Skeletal muscle tissue (tissue), 3 donors: ENCODE measurements at regions not wholly inside any gene's neighbourhood (a gene's known extent, or its start where the extent isn't known, plus 50 kb on each side); places are given as distances from the start of the nearest gene placed in this dataset.
A peak's percentile ranks its signal among the peaks of the same experiment; 100 is the strongest.

Source experiments
- H3K27ac ChIP-seq: one replicate; pipeline ENCODE4 v1.7.0; 2013; ENCODE audit warnings: mild to moderate bottlenecking, low read depth, low read length, inconsistent platforms
- H3K27me3 ChIP-seq, 3 donors: one replicate each; pipeline ENCODE4 v1.7.0; 2013; ENCODE audit warnings: low read length in 3 of 3; ENCODE audit not compliant: control insufficient read depth in 3 of 3, insufficient read depth in 3 of 3
- H3K36me3 ChIP-seq, 3 donors: one replicate each; pipeline ENCODE4 v1.7.0; 2013; ENCODE audit warnings: low read length in 3 of 3; ENCODE audit not compliant: control insufficient read depth in 3 of 3, insufficient read depth in 3 of 3
- H3K4me1 ChIP-seq, 3 donors: one replicate each; pipeline ENCODE4 v1.7.0; 2013; ENCODE audit warnings: low read length in 3 of 3, mild to moderate bottlenecking in 3 of 3; ENCODE audit not compliant: control insufficient read depth in 3 of 3, insufficient read depth in 3 of 3
- H3K4me3 ChIP-seq, 3 donors: one replicate each; pipeline ENCODE4 v1.7.0; 2013; ENCODE audit warnings: low read length in 3 of 3
- H3K9ac ChIP-seq, 3 donors: one replicate each; pipeline ENCODE4 v1.7.0; 2013; ENCODE audit warnings: low read length in 3 of 3, mild to moderate bottlenecking in 3 of 3, moderate library complexity in 2 of 3, low read depth in 1 of 3
- H3K9me3 ChIP-seq, 3 donors: one replicate each; pipeline ENCODE4 v1.7.0; 2013; ENCODE audit warnings: low read length in 3 of 3; ENCODE audit not compliant: control insufficient read depth in 3 of 3
- donor health status: Osteomylitis.

- Histone ChIP-seq H3K27me3 (peaks cover 6 to 17% (median 12%) of the 10 kb centered on the region in 3 donors), H3K4me3 (peak overlapping the region; percentile 66 to 75 (median 73)), H3K27ac (no peak overlapping the region), H3K4me1 (peaks cover 8 to 11% (median 10%) of the 10 kb centered on the region in 3 donors), H3K9me3 (no peaks in the 10 kb centered on the region), H3K9ac (peak overlapping the region; percentile 24 to 66 (median 30)), H3K36me3 (no peaks in the 10 kb centered on the region)
Observed at GRCh38 chr4:176002007-176002613, 63.5 kb upstream of the WDR17 start.

DNA sequence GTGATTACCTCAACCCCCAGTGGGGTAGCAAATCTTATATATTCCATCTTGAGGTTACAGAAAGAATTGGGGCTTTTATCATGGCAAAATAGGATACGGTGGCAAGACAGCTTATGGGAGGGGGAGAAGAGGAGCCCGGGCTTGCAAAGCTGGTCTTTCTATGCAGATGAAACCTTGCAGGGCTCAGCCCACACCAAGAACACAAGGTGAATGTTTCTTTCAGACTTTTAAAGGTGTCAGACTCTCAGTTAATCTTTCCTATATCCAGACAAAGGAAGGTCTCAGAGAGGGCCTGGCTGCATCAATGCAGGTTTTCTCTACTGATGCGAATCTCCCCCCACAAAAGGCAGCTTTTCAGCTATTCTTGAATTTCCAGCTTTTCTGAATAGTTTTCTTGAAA, 59.9 kb upstream of the WDR17 start:
- Histone ChIP-seq H3K9ac (no peak overlapping the region), H3K36me3 (no peaks in the 10 kb centered on the region), H3K27me3 (peaks cover 5 to 10% (median 8%) of the 10 kb centered on the region in 3 donors), H3K9me3 (no peaks in the 10 kb centered on the region), H3K4me3 (no peak overlapping the region), H3K27ac (no peak overlapping the region), H3K4me1 (peaks cover 8 to 11% (median 10%) of the 10 kb centered on the region in 3 donors)

- no peak overlapping the region for H3K27ac ChIP-seq
- H3K4me1 ChIP-seq, result no peaks in the 10 kb centered on the region
- no peak overlapping the region for H3K4me3 ChIP-seq
- H3K9me3 ChIP-seq, result no peaks in the 10 kb centered on the region
- H3K9ac ChIP-seq, result no peak overlapping the region
- H3K27me3 ChIP-seq, result no peaks in the 10 kb centered on the region
- H3K36me3 ChIP-seq, result no peaks in the 10 kb centered on the region
Observed at GRCh38 chr4:176009254-176009653, 56.4 kb upstream of the WDR17 start.

DNA sequence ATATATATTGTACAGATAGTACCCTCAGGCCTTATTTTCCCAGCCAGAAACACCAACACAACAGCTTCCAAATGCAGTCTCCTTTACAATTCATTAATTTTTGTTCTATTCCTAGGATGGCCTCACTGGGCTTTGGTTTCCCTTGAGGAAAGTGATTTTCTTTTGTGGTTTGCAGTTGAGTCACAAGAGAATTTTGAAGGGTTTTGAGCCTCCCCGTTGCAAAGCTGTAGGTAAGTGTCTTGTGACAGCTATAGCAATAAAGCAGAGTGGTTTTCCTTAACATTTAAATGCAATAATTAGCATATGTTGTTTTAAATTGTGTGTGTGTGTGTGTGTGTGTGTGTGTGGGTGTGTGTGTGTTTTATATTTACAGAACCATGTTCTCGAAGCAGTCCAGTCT, 54.1 kb upstream of the WDR17 start:
- Histone ChIP-seq H3K27ac (no peak overlapping the region), H3K4me3 (no peak overlapping the region), H3K27me3 (no peaks in the 10 kb centered on the region), H3K9ac (no peak overlapping the region), H3K36me3 (no peaks in the 10 kb centered on the region), H3K9me3 (no peaks in the 10 kb centered on the region), H3K4me1 (no peaks in the 10 kb centered on the region)

- Histone ChIP-seq H3K4me3 (no peak overlapping the region), H3K9me3 (no peaks in the 10 kb centered on the region), H3K27me3 (no peaks in the 10 kb centered on the region), H3K36me3 (no peaks in the 10 kb centered on the region), H3K27ac (no peak overlapping the region), H3K4me1 (no peaks in the 10 kb centered on the region), H3K9ac (no peak overlapping the region)
Observed at GRCh38 chr4:176013476-176014247, 52.0 kb upstream of the WDR17 start.

- Histone ChIP-seq H3K9me3 (no peaks in the 10 kb centered on the region), H3K27me3 (no peaks in the 10 kb centered on the region), H3K36me3 (no peaks in the 10 kb centered on the region), H3K9ac (no peak overlapping the region), H3K27ac (no peak overlapping the region), H3K4me3 (no peak overlapping the region), H3K4me1 (no peaks in the 10 kb centered on the region)
Observed at GRCh38 chr4:176014583-176015108, 51.0 kb upstream of the WDR17 start.
